Activated naive CD4-positive, alpha-beta T cell treated with anti-CD3 and anti-CD28 coated beads, Interleukin-2, amount 50 U/mL, for 16 hours (primary cell): ENCODE measurements at regions not wholly inside any gene's neighbourhood (a gene's known extent, or its start where the extent isn't known, plus 50 kb on each side); places are given as distances from the start of the nearest gene placed in this dataset.
"Not testable (repeated sequence)": the region's sequence is repeated elsewhere in the genome, so short reads cannot be mapped to it uniquely, and the experiment has no call there.

Experiments
- DNase-seq: peaks from one replicate; pipeline ENCODE4 v3.0.0-alpha.2; 2020

DNA sequence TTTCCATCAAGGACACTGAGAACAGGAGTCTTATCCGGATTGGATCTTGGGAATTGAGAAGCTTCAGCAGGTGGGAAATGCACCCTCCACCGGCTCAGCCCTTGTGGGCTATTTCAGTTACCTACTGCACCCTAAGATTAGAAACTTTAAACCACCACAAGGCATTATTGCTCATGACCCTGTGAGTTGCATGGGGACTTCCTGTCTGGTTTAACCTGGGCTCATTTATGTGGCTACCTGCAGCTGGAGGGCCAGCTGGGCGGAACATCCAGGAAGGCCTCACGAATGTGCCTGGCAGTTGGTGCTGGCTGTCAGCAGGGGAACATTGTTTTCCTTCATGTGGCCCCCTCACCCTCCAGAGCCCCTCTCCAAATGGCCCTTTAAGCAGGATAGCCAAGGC lies 164.1 kb downstream of the DEFB131A start:
- DNase-seq = no peak

DNA sequence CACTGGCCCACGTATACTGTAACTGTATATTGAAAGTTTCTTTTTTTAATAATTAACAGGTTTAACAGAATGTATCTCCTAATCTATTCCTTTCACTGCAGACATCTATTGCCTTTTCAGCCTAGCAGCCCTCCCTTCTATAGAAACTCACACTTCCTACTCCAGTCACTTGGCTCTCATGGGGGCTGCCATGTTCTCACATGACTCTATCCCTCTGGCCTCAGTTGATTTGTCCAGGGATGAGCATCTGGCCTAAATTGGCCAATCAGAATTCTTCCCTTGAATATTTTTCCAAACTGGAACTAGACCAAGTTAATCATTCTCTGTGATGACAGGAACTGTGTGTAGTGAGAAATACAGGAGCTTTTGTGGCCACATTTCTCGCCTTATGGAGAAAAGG lies 166.1 kb downstream of the DEFB131A start:
- not testable (repeated sequence) for DNase-seq

DNA sequence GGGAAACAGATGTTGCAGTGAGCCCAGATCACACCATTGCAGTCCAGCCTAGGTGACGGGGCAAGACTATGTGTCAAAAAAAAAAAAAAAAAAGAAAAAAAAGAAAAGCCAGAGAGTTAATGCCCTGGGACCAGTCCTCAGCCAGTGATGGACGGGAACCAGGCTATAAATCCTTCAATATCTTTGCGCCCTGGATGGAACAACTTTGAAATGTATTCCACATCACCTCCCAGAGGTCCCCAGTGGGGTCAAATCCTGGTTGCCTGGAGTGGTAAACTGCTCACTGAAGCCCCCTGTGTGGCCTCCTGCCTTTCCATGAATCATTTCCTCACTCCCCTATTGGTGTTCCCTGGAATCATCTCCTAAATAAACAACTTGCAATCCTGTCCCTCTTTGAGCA lies 166.9 kb downstream of the DEFB131A start:
- DNase-seq = no peak

DNA sequence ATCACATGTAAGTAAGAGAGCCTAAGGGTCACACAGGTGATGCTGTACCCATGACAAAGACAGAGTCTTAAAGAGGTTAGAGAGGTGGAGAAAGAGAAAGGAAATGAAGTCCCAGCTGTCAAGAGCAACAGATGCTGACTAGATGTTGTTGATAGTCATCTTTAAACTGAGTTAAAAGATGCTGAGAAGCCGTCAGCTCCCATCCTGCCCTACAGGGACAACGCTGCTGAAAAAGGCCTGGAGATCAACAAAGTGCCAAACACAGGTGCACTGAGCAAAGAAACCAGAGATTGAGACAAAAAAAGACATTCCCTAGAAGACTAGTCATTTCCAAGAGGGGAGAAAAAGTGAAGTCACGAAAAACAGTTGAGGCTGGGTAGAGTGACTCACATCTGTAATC lies 145.0 kb upstream of the DRD5 start:
- not testable (repeated sequence) for DNase-seq

GRCh38 chr4:9659678-9660077 lies 121.8 kb upstream of the DRD5 start:
- not testable (repeated sequence) for DNase-seq

GRCh38 chr4:9660955-9661354 lies 120.5 kb upstream of the DRD5 start:
- not testable (repeated sequence) for DNase-seq

DNA sequence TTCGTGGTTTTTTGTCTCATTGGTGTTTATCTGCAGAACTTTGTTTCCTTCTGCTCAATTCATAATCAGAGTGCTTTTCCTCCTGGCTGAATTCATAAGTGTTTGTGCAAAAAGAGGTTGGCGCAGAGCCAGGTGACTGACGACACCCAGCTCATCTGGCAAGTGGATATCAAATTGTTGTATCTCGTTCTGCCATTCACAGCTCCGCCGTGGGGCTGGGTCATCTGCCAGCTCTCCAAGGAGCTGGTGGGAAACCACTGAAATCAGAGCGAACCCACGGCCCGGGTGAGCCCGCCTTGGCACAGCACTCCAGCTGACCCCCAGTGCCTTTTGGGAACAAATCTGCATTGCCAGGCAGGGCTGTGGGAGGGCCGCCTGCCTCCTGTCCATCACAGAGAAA lies 110.7 kb upstream of the DRD5 start:
- DNase-seq = not testable (repeated sequence)

DNA sequence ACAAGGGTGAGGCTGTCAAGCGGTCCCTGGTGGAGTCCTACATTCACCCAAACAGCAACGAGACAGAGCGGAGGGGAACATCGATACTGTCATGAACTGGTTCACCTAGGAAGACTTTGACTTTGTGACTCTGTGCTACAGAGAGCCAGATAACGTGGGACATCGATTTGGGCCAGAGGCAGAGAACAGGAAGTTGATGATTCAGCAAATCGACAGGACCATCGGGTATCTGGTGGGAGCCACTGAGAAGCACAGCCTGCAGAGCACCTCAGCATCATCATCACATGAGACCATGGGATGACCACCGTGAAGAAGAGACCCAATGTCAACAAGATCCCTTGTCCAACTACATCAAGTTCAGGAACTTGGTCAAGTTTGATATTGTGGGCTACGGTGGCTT lies 104.1 kb upstream of the DRD5 start:
- DNase-seq = not testable (repeated sequence)

DNA sequence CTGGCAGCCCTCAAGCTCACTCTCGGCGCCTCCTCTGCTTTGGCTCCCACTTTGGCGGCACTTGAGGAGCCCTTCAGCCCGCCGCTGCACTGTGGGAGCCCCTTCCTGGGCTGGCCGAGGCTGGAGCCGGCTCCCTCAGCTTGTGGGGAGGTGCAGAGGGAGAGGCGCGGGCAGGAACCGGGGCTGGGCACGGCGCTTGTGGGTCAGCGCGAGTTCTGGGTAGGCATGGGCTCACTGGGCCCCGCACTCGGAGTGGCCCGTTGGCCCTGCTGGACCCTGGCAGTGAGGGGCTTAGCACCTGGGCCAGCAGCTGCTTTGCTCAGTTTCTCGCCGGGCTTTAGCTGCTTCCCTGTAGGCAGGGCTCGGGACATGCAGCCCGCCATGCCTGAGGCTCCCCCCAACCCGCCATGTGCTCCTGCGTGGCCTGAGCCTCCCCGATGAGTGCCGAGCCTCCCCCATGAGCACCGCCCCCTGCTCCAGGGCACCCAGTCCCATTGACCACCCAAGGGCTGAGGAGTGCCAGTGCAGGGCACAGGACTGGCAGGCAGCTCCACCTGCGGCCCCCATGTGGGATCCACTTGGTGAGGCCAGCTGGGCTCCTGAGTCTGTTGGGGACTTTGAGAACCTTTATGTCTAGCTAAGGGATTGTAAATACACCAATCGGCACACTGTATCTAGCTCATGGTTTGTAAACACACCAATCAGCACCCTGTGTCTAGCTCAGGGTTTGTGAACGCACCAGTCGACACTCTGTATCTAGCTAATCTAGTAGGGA lies 101.5 kb upstream of the DRD5 start:
- no peak for DNase-seq

DNA sequence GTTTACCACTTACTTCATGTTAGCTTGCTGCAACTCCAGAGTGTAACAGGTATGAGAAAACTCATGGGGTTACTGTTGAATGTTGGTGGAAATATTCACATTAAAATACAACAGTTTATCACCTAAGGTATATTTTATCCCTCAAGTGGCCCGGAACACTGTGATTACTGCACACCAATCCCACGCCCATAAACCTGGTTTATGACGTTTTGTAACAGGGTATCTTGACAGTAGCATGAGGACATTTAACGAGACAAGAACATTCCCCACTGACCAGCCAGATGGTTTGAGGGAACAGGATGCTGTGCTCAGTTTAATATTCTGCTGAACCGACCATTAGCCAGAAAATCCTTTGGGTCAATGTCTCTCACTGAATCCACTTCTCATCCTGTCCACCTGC lies 98.3 kb upstream of the DRD5 start:
- not testable (repeated sequence) for DNase-seq

- not testable (repeated sequence) for DNase-seq
Observed at GRCh38 chr4:9685016-9685415, 96.4 kb upstream of the DRD5 start.

DNA sequence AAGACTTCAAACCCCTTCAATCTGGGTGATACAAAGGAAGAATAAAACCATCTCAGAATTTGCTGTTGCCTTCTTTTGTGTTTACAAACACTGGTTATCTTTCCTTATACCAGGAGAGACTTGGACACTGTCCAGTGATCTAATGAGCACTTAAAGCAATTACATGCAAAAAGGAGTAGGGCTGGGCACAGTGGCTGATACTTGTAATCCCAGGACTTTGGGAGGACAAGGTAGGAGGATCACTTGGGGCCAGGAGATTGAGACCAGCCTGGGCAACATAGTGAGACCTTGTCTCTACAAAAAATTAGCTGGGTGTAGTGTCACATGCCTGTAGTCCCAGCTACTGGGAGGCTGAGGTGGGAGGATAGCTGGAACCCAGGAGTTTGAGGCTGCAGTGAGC lies 95.7 kb upstream of the DRD5 start:
- no peak for DNase-seq

GRCh38 chr4:9690636-9691237 lies 90.7 kb upstream of the DRD5 start:
- not testable (repeated sequence) for DNase-seq

DNA sequence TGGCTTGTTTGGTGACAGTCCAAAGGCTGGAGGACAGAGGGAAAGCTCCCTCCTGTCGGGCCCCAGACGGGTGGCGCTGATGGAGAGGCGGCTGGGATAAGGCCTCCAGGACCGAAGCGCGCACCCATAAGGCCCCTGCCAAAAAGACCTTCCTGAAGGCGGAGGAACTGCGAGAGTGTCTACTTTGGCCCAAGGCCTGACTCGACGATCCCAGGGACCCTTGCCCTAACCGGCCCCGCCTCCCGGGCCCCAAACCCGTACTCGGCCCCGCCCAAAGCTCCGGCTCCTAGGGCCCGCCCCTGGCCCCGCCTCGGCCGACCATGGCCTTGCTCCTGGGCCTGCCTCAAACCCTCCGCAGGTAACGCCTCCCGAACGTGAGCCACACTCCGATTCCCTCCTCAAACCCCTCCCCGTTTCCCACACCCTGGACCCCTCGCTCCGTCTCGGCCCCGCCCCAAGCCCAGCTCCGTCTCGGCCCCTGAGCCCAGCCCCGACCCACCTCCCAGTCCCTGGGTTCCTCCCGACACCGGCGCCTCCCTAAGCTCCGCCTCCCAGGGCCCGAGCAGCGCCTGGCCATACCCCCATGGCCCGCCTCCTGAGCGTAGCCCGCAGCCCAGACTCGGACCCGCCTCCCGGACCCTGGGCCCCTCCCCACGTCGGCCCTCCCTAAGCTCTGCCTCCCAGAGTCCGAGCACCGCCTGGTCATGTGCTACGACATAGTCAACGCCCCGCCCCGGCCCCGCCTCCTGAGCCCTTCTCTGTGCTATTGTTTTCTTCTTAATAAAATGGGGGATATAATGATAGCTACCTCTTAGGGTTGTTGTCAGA lies 90.0 kb upstream of the DRD5 start:
- peak; percentile 88 for DNase-seq

DNA sequence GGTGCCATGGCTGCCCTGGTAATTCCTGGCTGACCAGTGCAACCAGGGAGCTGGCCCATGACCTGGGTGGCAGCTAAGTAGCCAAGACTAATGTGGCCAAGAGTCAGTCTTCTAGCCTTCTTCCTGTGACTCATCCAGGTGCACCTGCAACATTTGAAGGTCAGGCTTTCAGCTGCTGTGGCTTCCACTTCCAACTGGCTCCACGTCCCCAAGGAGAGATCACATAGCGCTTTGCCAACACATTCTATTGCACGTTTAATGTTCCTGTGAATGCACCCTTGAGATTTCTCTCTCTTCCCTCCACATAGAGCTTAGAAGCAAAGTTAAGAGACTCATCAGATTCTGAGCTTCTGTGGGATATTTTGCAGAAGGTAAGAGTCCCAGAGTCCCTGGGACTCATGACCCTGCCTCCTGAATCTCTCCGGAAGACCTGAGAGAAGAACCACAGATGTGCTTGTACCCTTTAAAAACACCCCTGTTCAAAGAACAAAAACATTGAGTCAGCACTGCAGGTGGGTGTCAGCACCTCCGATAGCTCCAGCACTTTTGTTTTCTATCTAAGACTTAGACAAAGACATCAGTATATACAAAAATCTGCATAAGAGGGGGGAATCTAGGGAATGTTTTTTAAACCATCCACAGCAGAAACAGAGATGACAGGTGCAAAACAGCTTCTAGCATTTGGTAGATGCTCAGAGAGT lies 88.5 kb upstream of the DRD5 start:
- DNase-seq = not testable (repeated sequence)

- DNase-seq = not testable (repeated sequence)
Observed at GRCh38 chr4:9694403-9694802, 87.0 kb upstream of the DRD5 start.

DNA sequence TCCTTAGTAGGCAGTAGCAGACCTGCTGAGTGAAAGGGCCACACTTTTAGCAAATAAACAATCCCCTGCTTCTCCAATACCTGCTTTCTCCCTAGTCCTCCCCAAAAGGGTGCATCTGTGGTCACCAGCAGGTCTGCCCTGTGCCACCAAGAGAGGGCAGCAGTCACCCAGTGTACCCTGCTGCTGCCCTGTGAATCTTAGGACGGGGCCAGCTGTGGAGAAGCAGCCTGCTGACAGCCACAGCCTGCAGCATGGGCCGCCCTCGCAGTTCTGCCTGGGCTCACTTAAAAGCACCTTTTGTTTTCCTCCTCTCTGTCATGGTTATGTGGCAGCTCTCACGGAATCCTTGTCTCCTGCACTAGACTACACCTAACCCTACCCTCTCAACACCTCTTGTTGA lies 85.4 kb upstream of the DRD5 start:
- DNase-seq = peak; percentile 38

GRCh38 chr4:9696561-9696960 lies 84.9 kb upstream of the DRD5 start:
- DNase-seq = not testable (repeated sequence)

GRCh38 chr4:9702019-9702418 lies 79.4 kb upstream of the DRD5 start:
- not testable (repeated sequence) for DNase-seq

GRCh38 chr4:9702696-9703095 lies 78.7 kb upstream of the DRD5 start:
- not testable (repeated sequence) for DNase-seq

DNA sequence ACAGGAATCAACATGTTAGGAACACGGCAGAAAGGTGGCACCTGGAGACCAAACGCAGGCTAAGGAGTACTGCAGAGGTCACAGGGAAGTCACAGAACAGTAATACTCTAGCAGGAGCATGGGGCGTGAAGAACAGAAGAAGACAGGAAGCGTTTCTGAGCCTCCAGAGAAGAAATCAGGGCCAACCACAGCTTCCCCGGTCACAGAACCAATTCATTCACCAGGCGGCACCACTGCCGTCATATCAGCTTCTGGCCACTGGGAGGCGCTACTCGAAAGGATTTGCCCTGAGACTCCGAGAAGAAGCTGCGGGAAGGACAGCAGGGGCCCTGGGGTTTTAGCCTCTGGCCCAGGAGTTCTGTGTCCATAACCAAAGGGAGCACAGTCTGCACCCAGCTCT lies 78.0 kb upstream of the DRD5 start:
- peak; percentile 63 for DNase-seq

DNA sequence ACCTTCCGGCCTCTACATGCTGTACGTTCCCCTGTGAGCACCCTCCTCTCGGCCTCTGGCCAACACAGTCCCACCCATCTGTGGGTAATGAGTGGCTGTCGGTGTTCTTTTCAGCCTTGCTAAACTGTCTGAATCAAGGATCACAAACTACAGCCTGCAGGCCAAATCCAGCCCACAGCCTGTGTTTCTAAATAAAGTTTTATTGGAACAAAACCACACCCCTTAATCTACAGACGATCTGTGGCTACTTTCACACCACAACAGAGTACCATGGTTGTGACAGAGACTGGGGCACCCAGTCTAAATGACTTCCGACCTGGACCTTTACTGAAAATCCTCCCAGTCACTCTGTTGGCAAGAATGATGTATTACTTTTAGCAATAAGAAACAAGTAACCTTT lies 77.3 kb upstream of the DRD5 start:
- DNase-seq = not testable (repeated sequence)
